ENCODE measurements at regions not wholly inside any gene's neighbourhood (a gene's known extent, or its start where the extent isn't known, plus 50 kb on each side); places are given as distances from the start of the nearest gene placed in this dataset.

- TF ChIP-seq RAD21 (IDR thresholded peaks at IDR 0.05 in 1 of 2, conservative IDR thresholded peaks at IDR 0.05 in 1 of 2; ENCODE audit: low read depth in 2 of 2, low read length in 2 of 2) (no peak), GTF2F1 (IDR thresholded peaks at IDR 0.05; ENCODE audit: borderline replicate concordance, low read depth, low read length) (no peak), ATF3 (IDR thresholded peaks at IDR 0.05; ENCODE audit: insufficient read depth, low read depth, low read length) (no peak), SIN3A (conservative IDR thresholded peaks at IDR 0.05 in 1 of 2, IDR thresholded peaks at IDR 0.05 in 1 of 2; ENCODE audit: low read depth in 1 of 2, low read length in 2 of 2) (no peak), EZH2 (IDR thresholded peaks at IDR 0.05; ENCODE audit: low read depth, low read length, severe bottlenecking) (no peak), SP1 (IDR thresholded peaks at IDR 0.05; ENCODE audit: low read depth, low read length) (no peak), HDAC6 (IDR thresholded peaks at IDR 0.05; ENCODE audit: low read depth, low read length) (no peak), ATF2 (IDR thresholded peaks at IDR 0.05; ENCODE audit: low read length) (no peak), USF2 (IDR thresholded peaks at IDR 0.05; ENCODE audit: low read length) (no peak), CTCF (IDR thresholded peaks at IDR 0.05; ENCODE audit: control extremely low read depth in 1 of 3, insufficient read depth in 1 of 3, low read depth in 1 of 3, low read length in 3 of 3) (no peak), MAX (IDR thresholded peaks at IDR 0.05) (no peak), RNF2 (IDR thresholded peaks at IDR 0.05; ENCODE audit: borderline replicate concordance, low read depth, low read length, missing control alignments, poor library complexity, severe bottlenecking) (no peak)
Observed at GRCh38 chrX:124719060-124719459, 372.7 kb downstream of the SH2D1A start.

Measured in H1 (cell line).